NCI-H82 treated with DMSO at 0.1 percent for 48 hours (cell line): ENCODE measurements at regions not wholly inside any gene's neighbourhood (a gene's known extent, or its start where the extent isn't known, plus 50 kb on each side); places are given as distances from the start of the nearest gene placed in this dataset.
"Not testable (repeated sequence)": the region's sequence is repeated elsewhere in the genome, so short reads cannot be mapped to it uniquely, and the experiment has no call there.

Experiments
- DNase-seq: peaks from one replicate; lab custom pipeline; 2025; ENCODE audit not compliant: unreplicated experiment; lab: John Stamatoyannopoulos, UW

DNA sequence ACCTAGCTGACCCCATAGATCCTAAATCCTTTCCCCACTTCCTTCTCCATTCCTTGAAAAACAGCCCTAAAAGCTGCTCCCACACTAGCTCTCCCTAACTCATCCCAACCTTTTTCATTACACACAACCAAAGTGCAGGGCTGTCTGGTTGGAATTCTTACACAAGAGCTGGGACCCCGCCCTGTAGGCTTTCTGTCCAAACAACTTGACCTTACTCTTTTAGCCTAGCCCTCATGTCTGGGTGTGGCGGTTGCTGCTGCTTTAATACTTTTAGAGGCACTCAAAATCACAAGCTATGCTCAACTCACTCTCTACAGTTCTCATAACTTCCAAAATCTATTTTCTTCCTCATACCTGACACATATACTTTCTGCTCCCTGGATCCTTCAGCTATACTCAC, 93.9 kb upstream of the TRIM24 start:
- not testable (repeated sequence) for DNase-seq

- not testable (repeated sequence) for DNase-seq
Measured at GRCh38 chr7:138366676-138367075, 93.4 kb upstream of the TRIM24 start.

DNA sequence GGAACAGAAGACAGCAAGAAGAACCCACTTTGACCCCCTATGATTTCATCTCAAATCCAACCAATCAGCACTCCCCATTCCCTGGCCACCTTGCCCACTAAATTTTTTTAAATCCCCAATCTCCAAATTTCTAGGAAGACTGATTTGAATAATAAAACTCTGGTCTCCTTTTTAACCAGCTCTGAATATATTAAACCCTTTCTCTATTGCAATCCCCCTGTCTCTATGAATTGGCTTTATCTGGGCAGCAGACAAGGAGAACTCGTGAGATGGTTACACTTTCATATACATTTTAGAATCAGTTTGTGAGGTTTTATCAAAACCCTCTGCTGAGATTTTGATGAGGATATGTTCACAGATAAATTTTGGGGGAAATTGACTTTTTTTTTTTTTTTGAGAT, 90.3 kb upstream of the TRIM24 start:
- no peak for DNase-seq

GRCh38 chr7:138370956-138371355, 89.1 kb upstream of the TRIM24 start:
- no peak for DNase-seq

DNA sequence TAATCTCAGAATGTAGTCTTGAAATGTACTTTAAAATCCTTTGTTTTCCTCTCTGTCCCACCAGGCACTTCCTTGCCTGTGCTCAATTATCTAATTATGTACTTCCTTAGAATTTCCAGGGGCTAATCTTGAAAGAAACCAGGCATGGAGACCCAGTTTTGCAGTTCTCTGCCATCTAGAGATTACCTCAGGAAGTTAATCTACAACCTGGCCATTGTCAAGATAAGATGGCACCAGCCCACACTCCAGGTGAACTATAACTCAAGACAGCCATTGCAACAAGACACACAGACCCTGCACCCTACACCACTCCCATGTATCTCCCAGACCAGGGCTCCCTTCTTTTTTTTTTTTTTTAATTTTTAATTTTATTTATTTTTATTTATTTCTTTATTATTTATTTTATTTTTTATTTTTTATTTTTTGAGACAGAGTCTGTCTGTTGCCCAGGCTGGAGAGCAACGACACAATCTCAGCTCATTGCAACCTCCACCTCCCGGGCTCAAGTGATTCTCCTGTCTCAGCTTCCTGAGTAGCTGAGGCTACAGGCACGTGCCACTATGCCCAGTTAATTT, 85.9 kb upstream of the TRIM24 start:
- DNase-seq, result no peak

- DNase-seq, result no peak
Measured at GRCh38 chr7:138377306-138377705, 82.8 kb upstream of the TRIM24 start.

GRCh38 chr7:138378741-138379559, 81.1 kb upstream of the TRIM24 start:
- no peak for DNase-seq

DNA sequence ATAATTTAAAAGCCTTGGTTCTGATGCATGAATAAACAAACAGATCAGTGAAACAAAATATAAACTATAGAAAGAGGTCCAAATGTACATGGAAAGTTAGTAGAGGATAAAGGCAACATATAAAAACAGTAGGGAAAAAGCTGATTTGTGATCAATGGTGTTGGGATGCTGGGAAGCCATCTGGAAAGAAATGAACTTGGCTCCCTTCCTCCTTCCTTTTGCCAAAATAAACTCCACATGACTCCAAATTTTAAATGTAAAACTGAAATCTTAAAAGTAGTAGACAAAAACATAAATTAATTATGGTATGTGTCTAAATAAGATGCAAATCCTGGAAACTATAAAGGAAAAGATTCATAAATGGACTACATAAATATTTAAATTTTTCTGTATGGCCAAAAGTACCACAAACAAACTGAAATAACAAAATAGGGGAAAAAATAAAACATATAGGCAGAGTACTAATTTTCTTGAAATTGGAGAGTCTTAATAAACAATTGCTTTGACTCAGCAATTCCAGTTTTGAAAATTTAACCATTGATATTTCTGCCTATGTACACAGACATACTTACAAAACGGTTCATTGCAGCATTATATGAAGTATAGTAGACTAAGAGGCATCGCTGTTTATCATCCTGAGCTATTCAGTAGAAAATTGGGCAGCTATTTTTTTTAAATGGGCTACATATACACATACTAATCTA, 77.0 kb upstream of the TRIM24 start:
- no peak for DNase-seq

DNA sequence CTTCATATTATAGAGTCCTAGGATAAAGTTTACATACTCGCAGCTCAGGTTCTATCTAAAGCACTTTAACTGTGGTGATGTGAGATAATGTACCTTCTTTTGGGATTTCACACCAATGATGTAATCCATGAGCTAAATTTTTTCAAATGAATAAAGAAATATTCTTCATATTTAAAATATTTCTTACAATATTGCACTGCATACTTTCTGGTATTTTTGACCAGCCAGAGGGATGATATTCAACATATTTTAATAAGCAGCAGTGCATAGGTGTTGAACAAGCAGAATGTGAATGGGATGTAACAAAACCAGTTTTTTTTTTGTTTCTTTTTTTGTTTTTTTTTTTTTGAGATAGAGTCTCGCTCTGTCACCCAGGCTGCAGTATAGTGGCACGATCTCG, 73.2 kb upstream of the TRIM24 start:
- no peak for DNase-seq

DNA sequence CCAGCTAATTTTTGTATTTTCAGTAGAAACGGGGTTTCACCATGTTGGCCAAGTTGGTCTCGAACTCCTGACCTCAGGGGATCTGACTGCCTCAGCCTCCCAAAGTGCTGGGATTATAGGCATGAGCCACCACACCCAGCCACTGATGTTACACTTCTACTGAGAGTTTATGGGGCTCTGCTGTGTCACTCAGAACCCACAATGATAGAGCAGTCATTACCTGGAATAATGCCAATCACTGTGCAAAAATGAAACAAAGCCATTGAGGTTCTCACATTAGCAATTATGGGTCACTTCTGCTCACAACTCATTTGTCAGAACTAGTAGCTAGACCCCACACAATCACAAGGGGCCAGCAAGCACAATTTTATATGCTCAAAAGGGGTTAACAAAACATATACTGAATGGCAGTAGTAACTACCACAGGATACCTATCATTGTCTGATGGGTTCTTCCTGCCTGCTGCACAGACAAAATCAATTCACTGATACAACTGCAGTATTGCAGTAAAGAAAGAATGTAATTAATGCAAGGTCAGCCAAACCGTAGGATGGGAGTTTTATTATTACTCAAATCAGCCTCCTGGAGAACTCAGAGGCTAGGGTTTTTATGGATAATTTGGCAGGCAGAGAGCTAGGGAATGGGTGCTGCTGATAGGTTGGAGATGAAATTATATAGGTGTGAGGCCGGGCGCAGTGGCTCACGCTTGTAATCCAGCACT, 72.1 kb upstream of the TRIM24 start:
- no peak for DNase-seq

DNA sequence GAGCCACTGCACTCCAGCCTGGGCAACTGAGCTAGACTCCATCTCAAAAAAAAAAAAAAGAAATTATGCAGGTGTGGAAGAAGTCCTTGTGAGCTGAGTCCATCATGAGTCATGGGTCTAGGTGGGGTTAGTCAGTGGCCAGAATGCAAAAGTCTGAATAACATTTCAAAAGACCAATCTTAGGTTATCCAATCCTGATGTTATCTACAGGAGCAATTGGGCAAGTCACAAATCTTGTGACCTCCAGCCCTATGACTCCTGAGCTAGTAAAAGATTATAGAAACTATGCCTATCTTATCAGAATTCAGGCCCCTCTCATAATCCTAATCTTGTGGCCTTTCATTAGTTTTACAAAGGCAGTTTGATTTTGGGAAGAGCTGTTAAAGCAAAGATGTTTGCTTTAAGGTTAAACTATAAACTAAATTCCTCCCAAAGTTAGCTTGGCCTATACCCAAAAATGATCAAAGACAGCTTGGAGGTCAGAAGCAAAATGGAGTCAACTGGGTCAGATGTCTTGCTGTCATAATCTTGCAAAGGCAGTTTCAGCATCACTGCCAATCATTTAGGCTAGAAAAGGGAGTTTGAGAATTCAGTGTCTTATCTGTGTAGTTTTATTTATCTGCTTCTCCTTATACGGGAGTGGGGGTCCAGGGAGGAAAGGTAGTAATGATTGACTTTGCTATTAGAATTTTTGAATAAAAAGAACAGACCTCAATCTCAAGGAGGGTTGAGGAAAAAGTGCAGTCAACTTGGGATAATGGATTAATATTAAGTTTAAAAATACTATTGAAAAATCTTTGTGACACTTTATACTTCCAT, 71.2 kb upstream of the TRIM24 start:
- DNase-seq, result no peak

DNA sequence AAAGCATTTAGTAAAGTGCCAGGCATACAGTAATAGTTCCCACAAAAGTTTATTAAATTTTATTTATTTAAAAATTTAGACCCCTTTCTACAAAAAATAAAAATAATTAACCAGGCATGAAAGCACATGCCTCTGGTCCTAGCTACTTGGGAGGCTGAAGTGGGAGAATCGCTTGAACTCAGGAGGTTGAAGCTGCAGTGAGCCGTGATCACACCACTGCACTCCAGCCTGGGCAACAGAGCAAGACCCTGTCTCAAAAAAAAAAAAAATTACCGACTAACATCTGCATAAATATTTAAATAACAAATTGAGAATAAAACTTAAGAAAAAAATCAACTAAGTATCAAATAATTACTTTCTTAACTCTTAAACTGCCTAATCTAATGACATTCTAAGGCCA, 64.3 kb upstream of the TRIM24 start:
- no peak for DNase-seq

GRCh38 chr7:138396251-138397070, 63.6 kb upstream of the TRIM24 start:
- DNase-seq, result no peak

- not testable (repeated sequence) for DNase-seq
Measured at GRCh38 chr7:138397071-138397433, 63.0 kb upstream of the TRIM24 start.

- DNase-seq, result no peak
Measured at GRCh38 chr7:138398857-138399256, 61.2 kb upstream of the TRIM24 start.

DNA sequence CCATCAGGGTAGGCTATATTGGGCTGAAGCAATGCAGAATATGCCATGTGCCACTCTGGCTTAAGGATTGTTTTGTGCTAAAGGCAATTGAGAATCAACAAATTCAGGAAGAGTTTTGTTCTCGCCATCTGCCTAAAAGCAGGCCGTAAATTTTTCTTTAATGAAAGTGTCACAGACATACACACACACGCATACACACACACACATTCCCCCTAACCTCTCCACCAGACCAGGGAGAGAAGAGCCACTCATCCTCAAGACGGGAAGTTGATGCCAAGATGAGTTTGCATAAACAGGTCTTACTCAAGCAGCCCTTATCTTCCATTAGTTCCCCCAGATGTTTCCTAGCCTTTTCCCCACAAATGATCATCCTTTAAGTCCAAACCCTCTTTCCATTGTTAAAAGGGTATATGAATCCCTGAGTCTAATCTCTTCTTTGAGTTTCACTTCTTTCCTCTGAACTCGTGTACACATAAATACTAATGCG, 59.6 kb upstream of the TRIM24 start:
- DNase-seq, result no peak

- DNase-seq, result no peak
Measured at GRCh38 chr7:138402749-138403148, 57.3 kb upstream of the TRIM24 start.

GRCh38 chr7:138405496-138405895, 54.6 kb upstream of the TRIM24 start:
- DNase-seq, result no peak

- DNase-seq, result no peak
Measured at GRCh38 chr7:138407792-138408191, 52.3 kb upstream of the TRIM24 start.
